GM18508 (cell line): ENCODE measurements at regions not wholly inside any gene's neighbourhood (a gene's known extent, or its start where the extent isn't known, plus 50 kb on each side); places are given as distances from the start of the nearest gene placed in this dataset.

Source experiments
- ATAC-seq: cut with Tn5 transposase; IDR thresholded peaks from one replicate; pipeline ENCODE4 v1.9.1; 2021; ENCODE audit warnings: moderate number of reproducible peaks; ENCODE audit not compliant: insufficient read depth, unreplicated experiment

- ATAC-seq = no peak
Observed at GRCh38 chr4:17128268-17128667, 229.8 kb upstream of the LDB2 start.

DNA sequence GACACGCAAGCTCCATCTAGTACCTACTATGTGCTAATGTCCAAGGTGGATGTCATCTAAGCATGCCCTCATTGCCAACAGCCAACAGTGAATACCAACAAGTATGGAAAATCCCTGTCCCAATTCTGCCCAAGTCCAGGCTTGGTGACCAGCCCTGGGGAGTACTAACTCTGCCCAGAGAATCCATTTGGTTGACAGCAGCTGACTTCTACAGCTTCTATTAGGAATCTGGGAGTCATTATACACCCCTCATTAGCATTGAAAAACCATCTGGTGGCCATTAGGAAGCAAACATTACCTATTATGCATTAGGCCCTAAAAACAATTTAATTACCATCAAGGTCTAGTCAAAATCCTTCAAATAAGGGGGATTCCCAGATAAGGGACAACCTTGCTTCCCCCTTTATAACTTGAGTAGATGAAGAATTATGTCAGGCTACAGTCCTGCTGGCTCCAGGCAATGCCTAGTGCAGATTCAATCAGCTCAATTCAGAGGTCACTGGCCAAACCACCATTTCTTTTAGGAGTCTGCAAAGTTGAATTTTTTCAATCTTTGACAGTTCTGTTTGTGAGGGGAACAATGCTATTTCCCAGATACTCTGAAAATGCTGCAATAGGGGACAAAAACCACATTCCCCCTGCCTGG lies 228.0 kb upstream of the LDB2 start:
- no peak for ATAC-seq

DNA sequence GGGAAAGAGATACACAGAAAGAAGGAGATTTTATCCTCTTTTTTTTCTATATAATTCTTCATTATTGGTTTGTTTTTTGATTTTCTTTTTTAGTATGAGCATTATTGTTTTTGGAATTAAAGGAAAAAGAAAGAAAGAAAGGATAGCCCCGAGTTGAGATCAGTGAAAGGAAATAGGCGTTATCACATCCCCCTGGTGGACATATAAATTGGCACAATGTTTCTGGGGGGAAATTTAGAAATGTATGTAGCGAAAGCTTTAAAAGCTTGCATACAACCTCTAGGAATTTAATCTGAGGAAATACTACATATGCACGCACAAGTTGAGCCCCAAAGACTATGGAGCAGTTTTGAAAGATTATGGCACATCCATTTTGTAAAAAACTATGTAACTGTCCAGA lies 226.3 kb upstream of the LDB2 start:
- ATAC-seq = no peak

GRCh38 chr4:17120761-17121160 lies 222.3 kb upstream of the LDB2 start:
- ATAC-seq = no peak

GRCh38 chr4:17117746-17118145 lies 219.3 kb upstream of the LDB2 start:
- ATAC-seq = no peak

- ATAC-seq = no peak
Observed at GRCh38 chr4:17115583-17115982, 217.1 kb upstream of the LDB2 start.

DNA sequence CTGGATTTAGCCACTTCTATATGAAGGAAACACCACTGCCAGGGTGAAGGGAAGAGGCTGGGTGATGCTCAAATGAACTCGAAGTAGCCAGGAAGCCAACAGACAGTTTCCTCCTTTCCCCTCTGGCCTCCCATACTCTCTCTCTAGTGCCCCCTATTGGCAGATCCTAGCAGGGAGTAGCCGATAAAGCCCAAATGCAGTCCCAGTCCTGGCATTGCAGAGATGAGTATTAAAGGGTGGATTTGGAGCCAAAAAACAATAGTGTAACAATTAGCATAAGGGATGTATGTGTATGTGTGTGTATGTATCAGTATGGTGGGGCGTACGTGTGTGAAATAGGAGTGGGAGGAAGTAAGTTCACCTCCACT lies 213.8 kb upstream of the LDB2 start:
- ATAC-seq = no peak

- no peak for ATAC-seq
Observed at GRCh38 chr4:17109126-17109525, 210.7 kb upstream of the LDB2 start.

DNA sequence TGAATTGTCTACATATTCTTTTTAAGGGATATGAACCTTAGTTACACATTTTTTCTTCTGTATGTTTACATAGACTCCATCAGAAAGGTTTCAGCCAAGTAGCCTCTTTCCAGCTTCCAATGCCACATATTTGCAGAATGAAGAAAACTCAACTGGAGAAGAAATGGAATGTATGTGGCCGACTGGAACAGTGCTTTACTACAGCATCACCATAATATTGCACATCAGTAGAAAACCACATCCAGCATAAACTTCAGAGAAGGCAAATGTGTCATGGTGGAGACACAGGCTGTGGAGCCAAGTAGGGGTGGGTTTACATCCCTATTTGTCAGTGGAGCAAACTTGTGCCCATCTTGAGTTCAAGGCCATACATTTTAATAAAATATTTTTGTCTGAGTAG lies 204.8 kb upstream of the LDB2 start:
- ATAC-seq = no peak

DNA sequence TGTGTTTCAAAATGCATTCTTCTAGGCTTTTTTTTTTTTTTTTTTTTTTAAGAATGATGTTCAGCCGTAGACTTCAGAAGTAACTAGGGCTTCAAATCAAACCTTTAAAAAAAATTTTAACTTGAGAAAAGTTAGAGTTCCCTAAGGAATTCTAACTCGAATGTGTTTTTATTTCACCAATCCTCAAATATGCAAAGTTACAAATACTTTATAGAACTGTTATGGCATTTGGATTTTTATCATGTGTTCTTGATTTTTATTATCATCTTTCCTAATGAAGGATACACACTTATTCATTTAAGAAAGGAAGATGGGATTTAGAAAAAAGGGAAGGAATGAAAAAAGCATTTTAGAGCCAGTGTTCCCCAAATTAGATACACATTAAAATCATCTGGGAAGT lies 200.6 kb upstream of the LDB2 start:
- ATAC-seq = no peak

DNA sequence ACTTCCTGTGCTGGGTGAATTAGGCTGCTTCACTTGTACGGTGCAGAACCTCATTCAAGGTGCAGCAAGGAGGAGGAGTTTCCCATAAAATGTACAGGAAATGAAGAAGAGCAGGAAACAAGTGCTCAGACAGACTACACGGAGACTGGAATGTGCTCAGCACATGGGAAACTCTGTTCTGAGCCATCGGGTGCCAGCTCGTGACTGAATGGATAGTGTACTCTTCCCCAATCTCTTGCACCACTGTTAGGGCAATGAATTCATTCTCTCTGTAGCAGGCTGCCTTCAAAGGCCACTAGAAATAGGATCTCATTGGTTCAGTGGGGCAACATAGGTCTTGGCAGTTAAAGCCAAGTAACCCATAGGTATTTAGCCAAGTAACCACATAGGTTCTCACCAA lies 200.0 kb upstream of the LDB2 start:
- no peak for ATAC-seq

DNA sequence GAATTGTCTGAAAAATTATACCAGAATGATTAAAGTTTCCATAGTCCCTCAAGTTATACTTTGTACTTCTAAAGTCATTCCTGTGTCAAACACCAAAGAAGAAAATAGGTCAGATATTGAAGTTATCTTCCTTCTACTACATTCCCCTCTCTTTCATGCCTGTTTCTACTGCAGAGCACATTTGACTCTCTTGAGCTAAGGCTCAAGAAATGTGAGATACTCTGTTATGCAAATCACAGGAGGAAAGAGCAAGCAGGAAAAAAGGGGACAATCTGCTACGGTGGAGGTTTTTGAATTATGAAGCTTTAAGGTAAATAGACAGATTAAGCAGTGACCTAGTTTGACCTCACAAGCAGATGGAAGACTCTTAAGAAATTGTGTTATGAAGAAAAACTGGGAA lies 198.9 kb upstream of the LDB2 start:
- ATAC-seq = no peak

DNA sequence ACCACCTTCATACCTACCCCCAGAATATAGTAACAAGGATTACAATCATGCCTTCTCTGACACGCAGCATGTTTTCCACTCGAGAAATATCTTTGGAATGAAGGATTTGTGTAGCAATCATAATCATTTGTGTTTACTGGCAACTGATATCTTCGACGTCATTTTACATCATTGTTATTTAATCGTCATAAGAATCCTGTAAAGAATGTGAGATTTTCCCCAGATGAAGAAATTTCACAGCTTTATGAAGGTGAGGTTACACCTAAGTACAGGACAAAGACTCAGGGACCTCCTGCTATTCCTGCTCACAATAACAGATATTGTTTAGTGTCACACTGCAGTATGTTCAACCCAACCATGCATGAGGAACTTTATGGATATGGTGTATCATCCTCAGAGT lies 198.2 kb upstream of the LDB2 start:
- no peak for ATAC-seq

DNA sequence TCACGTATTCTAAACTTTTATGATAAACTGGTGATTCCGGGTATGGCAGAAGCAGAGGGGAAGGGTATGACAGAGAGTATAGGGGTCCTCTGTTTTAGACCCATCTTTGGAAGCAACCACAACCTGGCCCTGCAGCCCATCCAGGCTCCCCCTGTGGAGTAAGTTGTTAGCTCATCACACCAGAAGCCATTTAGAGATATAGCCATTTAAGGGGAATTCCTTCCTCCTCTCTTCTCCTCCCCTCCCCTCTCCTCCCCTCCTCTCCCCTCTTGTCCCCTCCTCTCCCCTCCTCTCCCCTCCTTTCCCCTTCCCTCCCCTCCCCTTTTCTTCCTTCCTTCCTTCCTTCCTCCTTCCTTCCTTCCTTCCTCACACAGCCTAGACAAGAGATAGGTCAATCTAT lies 197.3 kb upstream of the LDB2 start:
- no peak for ATAC-seq

DNA sequence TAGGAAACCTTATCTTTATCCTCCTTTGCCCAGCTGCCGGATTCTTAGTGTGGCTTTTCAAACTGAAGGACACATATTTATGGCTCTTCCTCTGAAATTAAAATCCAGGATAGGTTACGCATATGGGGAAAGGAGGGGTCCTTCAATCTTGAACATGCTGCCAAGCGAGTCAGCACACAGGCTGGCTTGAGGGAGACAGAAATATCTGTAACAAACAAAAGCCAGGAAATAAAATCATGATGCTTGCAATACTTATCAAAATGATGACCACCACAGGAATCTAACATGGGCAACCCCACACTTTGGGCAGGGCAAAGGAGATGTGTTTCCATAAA lies 196.4 kb upstream of the LDB2 start:
- ATAC-seq = no peak

DNA sequence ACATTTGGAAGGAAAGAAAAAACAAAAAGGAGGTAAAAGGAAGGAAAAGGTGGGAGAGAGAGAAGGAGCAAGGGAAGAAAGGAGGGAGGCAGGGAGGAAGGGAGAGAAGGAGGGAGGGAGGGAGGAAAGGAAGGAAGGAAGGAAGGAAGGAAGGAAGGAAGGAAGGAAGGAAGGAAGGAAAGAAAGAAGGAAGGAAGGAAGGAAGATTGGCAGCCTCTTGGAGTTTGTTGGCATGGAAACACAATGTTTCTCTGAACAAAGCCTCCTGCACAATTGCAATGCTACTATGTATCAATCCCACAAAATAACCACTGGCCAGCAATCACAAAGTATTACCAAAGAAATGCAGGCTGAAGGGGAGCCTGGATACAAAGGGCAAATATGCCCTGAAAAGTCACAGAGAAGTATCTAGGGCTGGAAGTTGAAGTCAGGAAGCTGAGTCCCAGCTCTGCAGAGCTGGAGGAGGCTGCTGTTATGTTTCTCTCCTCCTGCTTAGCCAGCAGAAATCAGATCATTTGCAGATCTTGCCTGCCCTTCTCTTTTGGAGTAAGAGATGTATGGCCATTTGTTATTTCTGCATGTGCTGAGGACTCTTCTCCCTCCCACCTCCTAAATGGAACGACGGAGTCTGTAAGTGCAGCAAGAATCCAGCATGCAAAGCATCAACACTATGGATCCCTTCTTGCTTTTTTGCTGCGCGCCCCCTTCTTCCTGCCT lies 195.9 kb upstream of the LDB2 start:
- ATAC-seq = no peak

DNA sequence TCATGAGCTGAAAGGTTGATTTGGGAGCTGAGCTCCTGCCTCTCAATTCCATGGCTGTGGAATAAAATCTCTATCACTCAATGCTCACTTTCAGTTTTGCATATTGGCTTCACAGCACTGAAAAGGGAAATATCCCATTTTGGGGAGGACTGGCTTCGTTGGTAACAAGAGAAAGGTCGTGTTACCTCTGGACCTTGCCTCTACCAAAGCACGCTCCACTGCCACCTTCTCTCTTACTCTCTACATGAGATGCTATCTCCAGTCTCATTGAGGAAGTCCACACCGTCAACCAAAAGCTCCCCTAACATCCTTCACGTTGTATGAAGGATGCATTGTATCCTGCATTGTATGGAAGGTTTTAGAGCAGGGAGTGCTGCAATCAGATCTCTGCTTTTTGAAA lies 195.0 kb upstream of the LDB2 start:
- ATAC-seq = no peak

DNA sequence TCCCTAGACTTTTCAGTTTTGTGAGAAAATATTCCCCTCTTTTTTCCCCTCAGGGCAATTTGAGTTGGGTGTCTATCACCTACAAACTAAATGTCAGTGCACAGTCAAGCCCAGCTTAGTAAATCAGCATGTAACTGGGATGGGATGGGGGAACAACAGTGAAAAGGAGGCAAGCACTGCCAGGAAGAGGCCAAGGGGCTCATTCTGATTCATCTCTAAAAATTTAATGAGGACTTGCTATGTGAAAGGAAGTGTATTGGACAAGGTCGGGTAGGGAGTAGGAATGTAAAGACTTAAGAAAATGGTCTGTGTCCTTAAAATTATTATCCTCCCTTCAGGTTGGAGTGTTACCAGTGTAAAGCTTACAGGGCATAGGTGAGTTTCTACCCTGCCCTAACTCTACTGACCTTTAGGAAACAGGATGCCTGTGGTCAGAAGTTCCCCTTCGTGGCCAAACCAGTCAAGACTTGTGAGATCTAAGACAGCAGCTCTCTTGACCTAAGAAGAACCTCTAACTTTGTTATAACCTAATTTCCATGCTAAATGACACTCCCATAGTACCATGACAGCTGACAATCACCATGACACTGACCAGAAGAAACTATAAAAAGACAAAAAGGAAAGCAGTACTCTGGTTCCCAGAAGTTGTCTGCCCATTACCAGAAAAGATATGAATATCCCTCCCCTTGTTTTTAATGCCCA lies 194.4 kb upstream of the LDB2 start:
- peak; percentile 94 for ATAC-seq

- ATAC-seq = no peak
Observed at GRCh38 chr4:17091104-17091503, 192.7 kb upstream of the LDB2 start.

DNA sequence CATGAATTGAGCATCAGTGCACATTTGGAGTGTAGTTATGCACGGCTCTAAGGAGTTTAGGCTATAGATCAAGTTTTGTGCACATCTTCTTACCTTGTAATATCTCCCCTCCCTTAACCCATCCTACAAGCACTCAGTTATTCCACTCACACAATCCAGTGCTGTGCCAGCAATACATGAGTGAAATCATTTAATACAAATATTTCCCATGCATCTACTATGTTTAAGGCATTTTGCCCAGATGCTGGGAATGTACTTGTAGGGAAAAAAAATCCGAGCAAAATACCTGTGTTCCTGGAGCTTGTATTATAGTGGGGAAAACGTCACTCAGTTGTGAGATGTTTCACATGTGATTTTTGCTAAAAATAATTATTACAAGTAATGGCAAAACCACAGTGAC lies 191.6 kb upstream of the LDB2 start:
- no peak for ATAC-seq

DNA sequence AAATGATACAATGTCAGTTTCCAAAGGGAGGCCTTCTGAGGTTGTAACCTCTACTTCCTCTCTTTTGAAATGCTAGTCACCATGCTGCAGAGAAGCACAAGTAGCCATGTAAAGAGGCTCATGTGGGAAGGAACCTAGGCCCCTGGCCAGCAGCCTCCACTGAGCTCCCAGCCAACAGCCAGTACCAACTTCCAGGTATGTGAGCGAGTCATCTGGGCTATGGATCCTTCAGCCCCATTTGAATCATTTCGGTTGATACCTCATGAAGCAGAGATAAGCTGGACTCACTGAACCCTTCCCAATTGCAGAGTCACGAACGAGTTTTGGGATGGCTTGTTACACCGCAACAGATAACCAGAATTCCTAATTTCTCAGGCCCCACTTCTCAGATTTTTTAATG lies 187.0 kb upstream of the LDB2 start:
- ATAC-seq = no peak

- no peak for ATAC-seq
Observed at GRCh38 chr4:17082186-17082585, 183.7 kb upstream of the LDB2 start.
